NCI-H82 treated with DMSO at 0.1 percent for 48 hours (cell line): ENCODE measurements at regions not wholly inside any gene's neighbourhood (a gene's known extent, or its start where the extent isn't known, plus 50 kb on each side); places are given as distances from the start of the nearest gene placed in this dataset.
"Not testable (repeated sequence)": the region's sequence is repeated elsewhere in the genome, so short reads cannot be mapped to it uniquely, and the experiment has no call there.

ENCODE experiments used
- DNase-seq: peaks from one replicate; lab custom pipeline; 2025; ENCODE audit not compliant: unreplicated experiment; lab: John Stamatoyannopoulos, UW

DNA sequence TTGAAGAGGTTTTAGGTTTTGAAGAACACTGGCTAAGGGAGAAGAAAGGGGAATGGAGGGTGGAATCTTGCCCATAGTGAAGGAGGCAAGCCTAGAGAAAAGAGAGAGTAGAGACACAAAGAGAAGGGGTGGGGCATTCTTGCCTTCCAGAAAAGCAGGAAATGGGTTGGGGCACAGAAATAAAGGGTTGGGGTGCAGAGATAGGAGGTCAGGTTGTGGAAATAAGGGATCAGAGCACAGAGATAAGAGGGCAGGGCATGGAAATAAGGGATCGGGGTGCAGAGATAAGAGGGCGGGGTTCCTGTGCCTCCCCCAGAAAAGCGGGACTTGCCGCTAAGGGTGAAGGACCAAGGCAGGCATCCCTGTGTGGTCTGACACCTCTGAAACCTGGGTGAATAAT lies 69.9 kb downstream of the ALG1L2 start:
- not testable (repeated sequence) for DNase-seq

DNA sequence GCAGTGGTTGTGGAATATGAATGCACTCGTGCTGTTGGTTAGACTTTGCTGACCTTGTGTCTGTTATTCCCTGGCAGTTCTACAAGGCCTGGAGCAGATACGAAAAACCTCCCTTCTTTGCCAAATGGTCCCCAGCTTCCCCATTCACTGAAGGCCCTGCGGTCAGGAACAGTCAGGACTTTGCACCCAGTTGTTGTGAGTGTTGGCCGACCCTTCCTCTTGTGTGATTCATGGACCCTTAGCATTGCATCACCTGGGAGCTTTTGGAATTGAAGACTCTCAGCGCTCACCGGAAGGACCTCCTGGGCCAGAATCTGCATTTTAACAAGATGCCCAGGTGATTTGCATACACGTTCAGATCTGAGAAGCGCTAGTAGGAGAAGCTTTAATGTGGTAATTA lies 71.6 kb downstream of the ALG1L2 start:
- not testable (repeated sequence) for DNase-seq

DNA sequence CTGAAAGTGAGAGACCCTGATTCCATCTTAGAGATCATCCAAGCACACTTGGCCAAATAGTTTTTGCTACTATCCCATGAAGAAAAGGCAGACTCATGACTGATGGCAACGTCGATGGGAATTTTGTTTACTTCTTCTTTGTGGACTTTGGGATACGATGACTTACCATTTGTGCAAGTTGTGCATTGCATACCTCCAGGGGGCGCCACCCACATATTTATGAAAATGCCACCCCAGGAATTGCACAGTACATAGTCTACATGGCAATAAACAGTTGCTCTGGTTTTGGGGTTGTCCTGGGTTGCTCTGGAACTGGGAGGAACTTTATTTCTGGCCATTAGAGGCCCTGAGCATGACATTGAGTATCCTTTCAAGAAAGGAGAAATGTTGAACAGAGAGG lies 73.8 kb downstream of the ALG1L2 start:
- DNase-seq = not testable (repeated sequence)

DNA sequence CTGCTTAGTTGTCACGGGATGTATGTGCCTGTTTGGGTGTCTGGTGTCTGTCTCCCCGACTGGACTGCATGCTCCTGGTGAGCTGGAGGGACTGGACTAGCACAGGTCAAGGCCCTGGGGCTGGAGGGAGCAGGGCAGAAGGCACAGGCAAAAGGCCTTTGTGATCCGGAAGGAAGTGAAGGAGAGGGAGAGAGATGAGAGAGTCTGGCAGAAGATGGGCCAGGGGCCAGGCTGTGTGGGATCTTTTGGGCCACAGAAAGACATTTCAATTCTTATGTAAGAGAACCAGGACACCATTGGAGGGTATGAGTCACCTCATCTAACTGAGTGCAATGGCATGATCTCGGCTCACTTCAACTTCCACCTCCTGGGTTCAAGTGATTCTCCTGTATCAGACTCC lies 85.2 kb downstream of the ALG1L2 start:
- DNase-seq = not testable (repeated sequence)

DNA sequence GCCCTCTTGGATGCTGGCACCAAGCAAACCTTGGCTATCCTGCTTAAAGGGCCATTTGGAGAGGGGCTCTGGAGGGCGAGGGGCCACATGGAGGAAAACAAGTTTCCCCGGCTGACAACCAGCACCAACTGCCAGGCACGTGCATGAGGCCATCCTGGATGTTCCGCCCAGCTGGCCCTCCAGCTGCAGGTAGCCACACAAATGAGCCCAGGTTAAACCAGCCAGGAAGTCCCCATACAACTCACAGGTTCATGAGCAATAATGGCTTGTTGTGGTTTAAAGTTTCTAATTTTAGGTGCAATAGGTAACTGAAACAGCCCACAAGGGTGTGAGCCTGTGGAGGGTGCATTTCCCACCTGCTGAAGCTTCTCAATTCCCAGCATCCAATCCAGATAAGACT lies 93.6 kb downstream of the ALG1L2 start:
- not testable (repeated sequence) for DNase-seq

DNA sequence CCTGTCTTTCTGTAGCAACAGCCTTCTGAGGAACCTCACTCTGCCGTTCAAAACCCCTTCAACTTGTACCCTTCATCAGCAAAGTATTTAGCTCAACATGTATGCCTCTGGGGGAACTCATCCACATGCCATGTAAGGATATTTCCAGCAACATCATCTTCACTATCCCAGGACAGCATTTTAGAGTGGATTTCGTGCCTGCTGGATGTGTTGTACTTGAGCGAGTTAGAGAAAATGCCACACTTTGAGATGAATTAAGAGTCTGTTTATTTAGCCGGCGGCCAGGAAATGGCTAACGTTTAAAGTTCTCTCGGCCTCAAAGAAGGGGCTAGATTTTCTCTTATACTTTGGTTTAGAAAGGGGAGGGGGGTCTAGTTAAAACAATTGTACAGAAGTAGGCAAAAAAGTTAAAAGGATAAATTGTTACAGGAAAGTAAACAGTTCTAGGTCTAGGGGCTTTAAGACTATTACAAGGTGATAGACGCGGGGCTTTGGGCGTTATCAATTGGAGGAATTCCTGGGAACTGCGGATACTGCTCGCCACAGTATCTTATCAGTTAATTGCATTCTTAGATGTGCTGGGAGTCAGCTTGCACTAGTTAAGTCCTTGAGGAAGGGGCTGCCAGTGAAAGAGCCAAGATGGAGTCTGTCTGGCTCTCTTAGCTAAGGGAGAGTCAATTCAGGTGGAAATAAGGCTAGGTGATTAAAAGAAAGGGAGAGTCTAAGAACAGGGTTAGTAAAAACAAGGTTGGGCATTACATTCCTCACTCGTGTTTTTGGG lies 95.0 kb downstream of the ALG1L2 start:
- not testable (repeated sequence) for DNase-seq

DNA sequence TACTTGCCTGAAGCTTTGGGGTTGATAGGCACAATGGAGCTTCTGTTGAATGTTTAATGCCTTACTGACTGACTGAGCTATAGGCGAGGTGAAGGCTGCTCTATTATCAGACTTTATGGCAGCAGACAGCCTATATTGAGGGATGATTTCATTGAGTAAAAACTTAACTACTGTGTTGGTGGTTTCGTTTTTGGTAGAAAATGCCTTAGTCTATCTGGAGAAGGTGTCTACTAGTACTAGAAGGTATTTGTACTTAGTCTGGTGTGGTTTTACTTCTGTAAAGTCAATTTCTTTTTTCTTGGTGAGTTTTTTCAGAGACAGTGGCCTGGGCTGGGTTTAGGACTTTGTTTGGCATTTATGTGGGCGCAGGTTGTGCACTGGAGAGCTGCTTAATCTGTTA lies 97.2 kb downstream of the ALG1L2 start:
- not testable (repeated sequence) for DNase-seq

DNA sequence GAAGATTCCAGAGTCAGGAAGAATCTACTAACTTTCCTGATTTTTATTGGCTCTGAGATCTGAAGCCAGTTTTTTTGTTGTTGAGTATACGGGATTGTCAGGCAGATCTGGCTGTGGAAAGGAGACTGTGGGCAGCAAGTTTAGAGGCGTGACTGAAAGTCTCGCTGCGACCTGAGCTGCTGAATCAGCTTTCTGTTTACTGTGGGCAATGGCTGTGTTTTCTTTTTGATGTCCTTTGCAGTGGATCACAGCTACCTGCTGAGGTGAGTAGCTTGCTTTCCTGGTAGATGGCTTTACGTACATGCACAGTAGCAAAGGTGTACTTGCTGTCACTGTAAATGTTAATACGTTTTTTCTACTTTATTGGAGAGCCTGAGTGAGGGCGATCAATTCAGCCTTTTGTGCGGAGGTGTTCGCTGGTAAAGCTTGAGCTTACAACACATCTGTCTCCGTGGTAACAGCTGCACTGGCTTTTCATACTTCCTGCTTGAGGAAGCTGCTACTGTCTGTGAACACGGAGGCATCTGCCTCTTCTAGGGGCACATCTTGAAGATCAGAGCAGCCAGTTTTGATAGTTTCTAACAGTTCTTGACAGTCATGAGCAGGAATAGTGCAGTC lies 97.8 kb downstream of the ALG1L2 start:
- DNase-seq = not testable (repeated sequence)

DNA sequence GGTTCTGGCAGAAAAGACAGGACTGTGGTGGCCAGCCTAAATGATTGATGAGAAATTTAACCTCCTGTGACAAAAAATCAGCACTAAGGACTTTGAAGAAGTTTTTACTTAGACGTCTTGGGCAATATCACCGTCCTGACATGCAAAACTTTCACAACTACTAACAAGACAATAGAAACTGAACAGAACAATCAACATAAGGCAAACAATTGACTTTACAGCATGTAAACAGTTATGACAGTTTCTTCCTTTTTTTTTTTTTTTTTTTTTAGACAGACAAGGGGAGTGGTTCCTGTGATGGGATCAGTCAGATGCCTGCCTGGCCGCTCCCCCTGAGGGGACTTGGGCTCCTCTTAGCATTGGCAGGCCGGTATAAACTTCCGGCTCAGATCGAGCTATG lies 100.8 kb downstream of the ALG1L2 start:
- not testable (repeated sequence) for DNase-seq

DNA sequence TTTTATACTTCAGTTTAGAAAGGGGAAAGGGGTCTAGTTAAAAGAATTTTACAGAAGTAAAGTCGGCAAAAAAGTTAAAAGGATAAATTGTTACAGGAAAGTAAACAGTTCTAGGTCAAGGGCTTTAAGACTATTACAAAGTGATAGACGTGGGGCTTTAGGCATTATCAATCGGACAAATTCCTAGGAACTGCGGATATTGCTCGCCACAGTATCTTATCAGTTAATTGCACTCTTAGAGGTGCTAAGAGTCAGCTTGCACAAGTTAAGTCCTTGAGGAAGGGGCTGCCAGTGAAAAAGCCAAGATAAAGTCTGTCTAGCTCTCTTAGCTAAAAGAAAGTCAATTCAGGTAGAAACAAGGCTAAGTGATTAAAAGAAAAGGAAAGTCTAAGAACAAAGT lies 102.1 kb downstream of the ALG1L2 start:
- DNase-seq = not testable (repeated sequence)

DNA sequence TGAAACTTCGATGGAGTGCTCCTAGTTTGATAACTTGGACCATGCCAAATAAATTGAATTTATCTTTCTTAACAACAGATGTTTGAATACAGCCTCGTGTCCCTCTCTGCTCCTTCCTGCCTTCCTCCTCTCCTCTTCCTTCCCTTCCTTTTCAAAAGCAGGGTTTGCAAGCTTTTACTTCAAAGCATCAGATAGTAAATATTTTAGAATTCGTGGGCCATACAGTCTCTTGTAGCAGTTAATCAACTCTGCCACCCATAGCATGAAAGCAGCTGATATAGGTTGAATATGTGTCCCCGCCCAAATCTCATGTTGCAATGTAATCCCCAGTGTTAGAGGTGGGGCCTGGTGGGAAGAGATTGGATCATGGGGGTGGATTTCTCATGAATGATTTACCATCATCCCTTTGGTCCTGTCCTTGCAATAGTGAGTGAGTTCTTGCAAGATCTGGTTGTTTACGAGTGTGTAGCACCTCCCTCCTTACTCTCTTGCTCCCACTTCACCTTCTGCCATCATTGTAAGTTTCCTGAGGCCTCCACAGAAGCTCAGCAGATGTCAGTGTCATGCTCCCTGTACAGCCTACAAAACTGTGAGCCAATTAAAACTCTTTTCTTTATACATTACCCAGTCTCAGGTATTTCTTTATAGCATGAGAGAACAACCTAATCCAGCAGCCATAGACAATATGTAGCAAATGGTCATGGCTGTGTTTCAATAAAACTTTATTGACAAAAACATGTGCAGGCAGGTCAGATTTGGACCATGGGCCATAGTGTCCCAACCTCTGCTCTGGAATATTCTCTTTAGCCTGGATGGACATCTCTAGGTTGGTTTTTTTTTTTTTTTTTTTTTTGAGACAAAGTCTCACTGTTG lies 102.8 kb downstream of the ALG1L2 start:
- DNase-seq = not testable (repeated sequence)

DNA sequence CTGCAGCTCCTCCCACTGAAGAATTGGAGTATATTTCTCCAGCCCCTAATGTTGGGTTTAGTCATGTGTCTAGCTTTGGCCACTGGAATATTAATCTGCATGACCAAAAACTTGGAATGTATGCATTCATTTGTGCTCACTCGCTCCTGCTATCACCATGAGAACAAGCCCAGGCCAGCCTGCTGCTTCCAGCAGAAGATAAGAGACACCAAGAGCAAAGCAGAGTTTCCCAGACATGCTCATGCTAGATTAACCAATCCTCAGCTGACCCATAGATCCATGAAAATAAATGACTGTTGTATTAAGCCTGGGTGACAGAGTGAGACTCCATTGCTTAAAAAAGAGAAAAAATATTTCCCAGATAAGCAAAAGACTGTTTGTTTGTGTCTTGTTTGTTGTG lies 119.6 kb downstream of the ALG1L2 start:
- not testable (repeated sequence) for DNase-seq

DNA sequence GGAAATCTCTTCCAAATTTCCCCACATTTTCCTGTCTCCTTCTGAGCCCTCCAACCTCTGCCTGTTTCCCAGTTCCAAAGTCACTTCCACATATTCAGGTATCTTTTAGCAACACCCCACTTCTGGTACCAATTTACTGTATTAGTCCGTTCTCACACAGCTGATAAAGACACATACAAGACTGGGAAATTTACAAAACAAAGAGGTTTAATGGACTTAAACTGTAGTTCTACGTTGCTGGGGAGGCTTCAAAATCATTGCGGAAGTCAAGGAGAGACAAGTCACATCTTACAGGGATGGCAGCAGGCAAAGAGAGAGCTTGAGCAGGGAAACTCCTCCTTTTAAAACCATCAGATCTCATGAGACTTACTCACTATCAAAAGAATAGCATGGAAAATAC lies 122.0 kb downstream of the ALG1L2 start:
- DNase-seq = not testable (repeated sequence)

DNA sequence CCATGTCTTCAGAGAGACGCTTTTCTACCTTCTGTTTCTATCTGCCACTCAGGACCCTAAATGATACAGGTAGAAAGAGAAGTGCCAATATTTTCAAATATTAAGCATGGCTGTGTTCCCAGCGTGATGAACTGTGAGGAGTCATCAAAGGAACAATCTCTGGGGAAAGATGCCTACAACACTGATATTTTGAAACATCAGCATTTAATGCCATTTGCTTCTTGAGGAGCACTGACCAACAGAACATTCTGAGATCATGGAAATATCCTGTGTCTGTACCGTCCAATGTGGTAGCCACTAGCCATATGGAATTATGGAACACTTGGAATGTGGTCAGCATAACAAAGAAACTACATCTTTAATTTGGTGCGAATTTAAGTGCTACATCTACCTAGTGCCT lies 117.9 kb upstream of the COL6A5 start:
- DNase-seq = no peak

DNA sequence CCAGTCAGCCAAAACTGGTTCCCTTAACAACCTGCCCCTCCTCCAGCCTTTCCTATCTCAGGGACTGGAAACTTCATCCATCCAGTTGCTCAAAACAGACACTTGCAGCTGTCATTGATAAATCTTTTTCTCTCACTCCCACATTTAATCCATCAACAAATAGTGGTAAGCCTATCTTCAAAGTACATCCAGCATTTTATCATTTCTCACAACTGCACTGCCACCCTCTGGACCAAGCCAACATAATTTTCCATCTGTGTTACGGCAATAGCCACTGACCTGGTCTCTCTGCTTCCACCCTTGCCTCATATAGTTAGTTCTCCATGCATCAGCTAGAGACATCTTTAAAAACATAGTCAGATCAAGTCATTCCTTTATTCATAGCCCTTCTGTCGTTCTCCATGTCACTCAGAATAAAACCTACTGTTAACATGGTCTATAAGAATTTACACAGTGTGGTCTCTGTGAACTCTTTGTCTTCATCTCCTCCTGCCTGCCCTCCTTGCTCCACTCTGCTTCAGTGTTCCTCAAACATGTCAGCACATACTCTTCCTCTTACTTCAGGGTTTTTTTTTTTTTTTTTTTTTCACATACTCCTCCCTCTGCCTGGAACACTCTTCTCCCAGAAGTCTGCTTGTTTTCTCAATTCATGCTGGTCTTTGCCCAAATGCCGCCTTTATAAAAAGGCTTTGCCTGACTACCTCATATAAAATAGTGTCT lies 102.5 kb upstream of the COL6A5 start:
- DNase-seq = no peak

DNA sequence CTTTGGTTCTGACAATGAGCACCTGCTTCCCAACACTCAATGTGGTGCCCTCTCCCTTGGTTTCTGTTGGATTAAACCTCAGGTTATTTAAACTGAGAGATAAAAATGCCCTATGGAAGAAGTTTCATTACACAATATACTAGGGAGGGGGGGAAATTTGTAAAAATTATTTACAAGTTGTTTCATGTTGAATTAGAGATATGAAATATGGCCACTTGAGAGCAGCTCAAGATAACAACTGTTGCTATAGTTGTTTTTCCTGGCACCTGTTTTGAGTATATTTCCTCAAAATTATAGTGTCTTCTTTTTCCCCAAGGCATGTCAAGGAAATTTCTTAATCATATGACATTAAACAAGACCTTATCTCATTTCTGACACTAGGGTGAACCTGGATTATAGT lies 101.7 kb upstream of the COL6A5 start:
- no peak for DNase-seq

DNA sequence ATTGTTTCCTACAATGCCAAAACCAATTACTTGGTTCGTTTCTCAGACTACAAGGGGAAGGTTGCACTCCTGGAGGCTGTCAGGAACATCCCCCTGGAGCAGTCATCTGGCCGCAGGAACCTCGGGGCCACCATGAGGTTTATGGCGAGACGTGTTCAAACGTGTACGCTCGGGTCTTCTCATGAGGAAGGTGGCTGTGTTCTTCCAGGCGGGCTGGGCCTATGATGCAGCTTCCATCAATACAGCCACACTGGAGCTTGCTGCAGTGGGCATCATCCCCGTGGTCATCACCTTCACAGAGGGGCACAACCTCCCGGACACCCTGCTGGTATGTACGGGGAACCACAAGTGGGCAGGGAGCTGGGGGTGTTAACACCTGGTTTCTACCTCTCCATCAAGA lies 94.5 kb upstream of the COL6A5 start:
- no peak for DNase-seq

DNA sequence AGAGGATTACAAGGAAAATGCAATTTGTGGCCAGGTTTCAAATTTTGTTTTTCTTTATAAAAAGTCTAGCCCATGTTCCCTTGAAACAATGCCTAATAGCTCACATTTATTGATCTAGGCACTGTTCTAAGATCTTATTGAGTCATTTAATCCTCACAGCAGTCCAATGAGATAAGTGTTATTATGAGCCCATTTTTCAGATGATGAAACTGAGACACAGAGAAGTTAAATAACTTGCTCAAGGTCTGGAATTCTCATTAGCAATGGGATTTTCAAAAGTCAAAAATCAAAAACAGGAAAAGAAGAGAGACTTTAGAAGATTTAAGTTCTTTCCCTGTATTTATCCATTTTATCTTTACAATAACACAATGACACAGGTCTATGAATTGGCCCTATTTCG lies 90.0 kb upstream of the COL6A5 start:
- no peak for DNase-seq

DNA sequence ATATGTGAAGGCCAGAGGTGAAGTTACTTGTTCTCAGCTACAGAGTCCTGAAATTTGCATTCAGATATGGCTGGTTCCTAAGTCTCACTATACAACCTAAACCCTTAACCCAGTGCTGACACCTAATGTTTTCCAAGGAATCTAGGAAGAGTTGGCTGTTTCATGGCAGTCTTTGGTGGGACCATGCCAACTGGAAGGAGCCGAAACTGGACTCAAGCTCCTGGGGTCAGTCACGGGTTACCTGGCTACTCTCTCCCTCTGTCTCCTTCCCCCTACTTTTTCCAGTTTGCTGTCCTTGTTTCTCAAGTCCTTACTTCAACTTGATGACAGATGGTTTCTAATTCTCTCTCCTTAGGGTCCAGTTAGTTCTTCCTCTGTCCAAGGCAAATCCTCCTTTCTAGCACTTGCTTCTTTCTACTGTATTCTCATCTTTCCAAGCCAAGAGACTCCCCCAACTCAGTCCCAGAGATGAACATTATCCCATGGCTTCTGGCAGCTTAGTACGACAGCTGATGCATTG lies 88.6 kb upstream of the COL6A5 start:
- no peak for DNase-seq

DNA sequence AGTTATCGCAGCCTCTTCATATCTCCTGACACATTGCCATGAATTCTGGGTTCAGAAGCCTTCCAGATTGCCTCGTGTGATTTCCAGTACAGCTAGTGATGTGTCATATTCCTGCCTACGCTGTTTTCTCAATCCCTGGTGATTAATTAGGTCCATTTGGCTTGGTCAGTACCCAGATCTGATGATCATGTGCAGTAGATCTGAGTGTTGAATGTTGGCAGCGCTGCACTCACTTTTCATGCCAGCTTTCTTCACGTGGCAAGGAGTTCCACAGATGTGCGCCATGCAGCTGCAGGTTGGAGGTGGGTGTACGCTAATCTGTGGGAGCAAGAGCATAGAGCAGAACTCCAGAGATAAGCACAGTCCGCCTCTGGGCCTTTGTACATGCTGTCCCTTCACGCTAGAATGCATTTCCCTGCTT lies 86.9 kb upstream of the COL6A5 start:
- no peak for DNase-seq
